Caco-2 (cell line): ENCODE measurements at regions not wholly inside any gene's neighbourhood (a gene's known extent, or its start where the extent isn't known, plus 50 kb on each side); places are given as distances from the start of the nearest gene placed in this dataset.

ENCODE experiments used
- BruUV-seq: library from RNA; stranded (reverse); fragments of 400-500 nt; replicated peaks from 2 replicates; lab custom pipeline; 2021; lab: Mats Ljungman, UMichigan
- CTCF ChIA-PET: fragments of 300-600 bp; sonication (Branson Sonifier 250); formaldehyde crosslinking; loops from one replicate; lab custom pipeline; 2022; ENCODE audit warnings: antibody characterized with exemption; lab: Charles Lee
- POLR2A ChIA-PET: fragments of 300-600 bp; sonication (Branson Sonifier 250); formaldehyde crosslinking; loops from one replicate; lab custom pipeline; 2022; ENCODE audit warnings: antibody characterized with exemption; lab: Charles Lee
- DNase-seq, 2 experiments: peaks; one replicate each; pipeline versions ENCODE4 v3.0.0 to v3.0.0-alpha.2; 2020 to 2022
- H3K27me3 ChIP-seq: replicated peaks from 2 replicates; pipeline ENCODE4 v1.6.0; 2011; ENCODE audit warnings: low read length; ENCODE audit not compliant: control insufficient read depth, insufficient read depth
- H3K36me3 ChIP-seq: 2 replicates; pipeline ENCODE4 v1.5.1; 2011; ENCODE audit warnings: low read length; ENCODE audit not compliant: control insufficient read depth, insufficient read depth
- H3K4me1 ChIP-seq: fragments of 250-450 bp; sonication (Bioruptor Pico); 2 replicates; pipeline ENCODE4 v1.5.1; 2020; ENCODE audit warnings: mild to moderate bottlenecking
- H3K4me3 ChIP-seq: 2 replicates; pipeline ENCODE4 v1.5.1; 2011; ENCODE audit warnings: low read depth, mild to moderate bottlenecking, control low read depth, low read length
- H3K9me3 ChIP-seq: fragments of 250-450 bp; sonication (Bioruptor Pico); 2 replicates; pipeline ENCODE4 v1.5.1; 2020; ENCODE audit warnings: mild to moderate bottlenecking, moderate library complexity
- H3K27ac Mint-ChIP-seq: one replicate; pipeline ENCODE4 v1.8.0; 2022; ENCODE audit warnings: mixed read lengths; ENCODE audit not compliant: unreplicated experiment
- H3K27me3 Mint-ChIP-seq: one replicate; pipeline ENCODE4 v1.8.0; 2022; ENCODE audit warnings: mixed read lengths; ENCODE audit not compliant: insufficient read depth, unreplicated experiment
- H3K36me3 Mint-ChIP-seq: one replicate; pipeline ENCODE4 v1.8.0; 2022; ENCODE audit warnings: mild to moderate bottlenecking, mixed read lengths; ENCODE audit not compliant: insufficient read depth, unreplicated experiment
- H3K4me1 Mint-ChIP-seq: one replicate; pipeline ENCODE4 v1.8.0; 2022; ENCODE audit warnings: low read depth, mixed read lengths; ENCODE audit not compliant: unreplicated experiment
- H3K4me3 Mint-ChIP-seq: one replicate; pipeline ENCODE4 v1.8.0; 2022; ENCODE audit warnings: mild to moderate bottlenecking, moderate library complexity, mixed read lengths; ENCODE audit not compliant: unreplicated experiment
- H3K9me3 Mint-ChIP-seq: one replicate; pipeline ENCODE4 v1.8.0; 2022; ENCODE audit warnings: mixed read lengths; ENCODE audit not compliant: unreplicated experiment
- CTCF ChIP-seq, 2 experiments: fragments of 200-600 bp in 1 of 2; IDR thresholded peaks; 1 replicate in 1 of 2; 2 replicates in 1 of 2; pipeline versions ENCODE4 v1.5.1 to v1.8.0; 2011 to 2022; ENCODE audit warnings: antibody characterized with exemption in 1 of 2, control low read depth in 1 of 2, inconsistent platforms in 1 of 2, low read depth in 1 of 2, low read length in 1 of 2, mild to moderate bottlenecking in 1 of 2, moderate library complexity in 1 of 2; ENCODE audit not compliant: insufficient read depth in 1 of 2, severe bottlenecking in 1 of 2, unreplicated experiment in 1 of 2
- intact Hi-C: fragments of 100-400 bp; cut with micrococcal nuclease; formaldehyde crosslinking; loops from one replicate; pipeline ENCODE4 v1.10.0; 2022; ENCODE audit not compliant: unreplicated experiment

GRCh38 chr2:152929628-152930027, 211.2 kb downstream of the ARL6IP6 start:
- Histone ChIP-seq H3K27me3 (no peaks in the 10 kb centered on the region), H3K4me1 (no peaks in the 10 kb centered on the region), H3K36me3 (no peaks in the 10 kb centered on the region), H3K9me3 (no peaks in the 10 kb centered on the region), H3K4me3 (no peak overlapping the region)
- H3K27me3 Mint-ChIP-seq = no peaks in the 10 kb centered on the region
- H3K36me3 Mint-ChIP-seq = no peaks in the 10 kb centered on the region
- no peak overlapping the region for H3K4me3 Mint-ChIP-seq
- intact Hi-C loops = loop anchor here (5.0 to 10.0 kb wide), 2 partner anchors 545 to 588 kb away; partner anchors contain the start of gene RPRM
- CTCF ChIA-PET = no interaction called here
- no peaks in the 10 kb centered on the region for H3K4me1 Mint-ChIP-seq
- no peak for TF ChIP-seq CTCF (IDR thresholded peaks at IDR 0.05; ENCODE audit: insufficient read depth in 1 of 2, low read depth in 1 of 2, low read length in 1 of 2, severe bottlenecking in 1 of 2, unreplicated experiment in 1 of 2)
- no peak for DNase-seq
- BruUV-seq = no TSS peak
- peaks cover 8% of the 10 kb centered on the region for H3K9me3 Mint-ChIP-seq
- no peak overlapping the region for H3K27ac Mint-ChIP-seq
- POLR2A ChIA-PET = no interaction called here

GRCh38 chr2:152925547-152926448, 207.4 kb downstream of the ARL6IP6 start:
- no peaks in the 10 kb centered on the region for H3K9me3 ChIP-seq
- H3K4me3 ChIP-seq = no peak overlapping the region
- no peaks in the 10 kb centered on the region for H3K36me3 Mint-ChIP-seq
- ChIA-PET POLR2A (no interaction called here), CTCF (interaction anchor here (0.9 to 1.1 kb wide), 2 partner anchors 31 to 65 kb away, joined by 3 read pairs; no protein-coding TSS in a partner anchor)
- no peak overlapping the region for H3K4me3 Mint-ChIP-seq
- intact Hi-C loops = loop anchor here (5.0 to 10.0 kb wide), 2 partner anchors 549 to 592 kb away; partner anchors contain the start of gene RPRM
- no peaks in the 10 kb centered on the region for H3K4me1 ChIP-seq
- BruUV-seq = no TSS peak
- no peaks in the 10 kb centered on the region for H3K36me3 ChIP-seq
- H3K9me3 Mint-ChIP-seq = peaks cover 8% of the 10 kb centered on the region
- DNase-seq = peak; percentile 73 to 79
- no peaks in the 10 kb centered on the region for H3K27me3 ChIP-seq
- H3K27me3 Mint-ChIP-seq = peaks cover 11% of the 10 kb centered on the region
- H3K27ac Mint-ChIP-seq = no peak overlapping the region
- TF ChIP-seq CTCF (IDR thresholded peaks at IDR 0.05; ENCODE audit: insufficient read depth in 1 of 2, low read depth in 1 of 2, low read length in 1 of 2, severe bottlenecking in 1 of 2, unreplicated experiment in 1 of 2) = peak; percentile 65 to 90
- no peaks in the 10 kb centered on the region for H3K4me1 Mint-ChIP-seq

- Mint-ChIP-seq H3K27me3 (peaks cover 11% of the 10 kb centered on the region), H3K27ac (no peak overlapping the region), H3K9me3 (peaks cover 8% of the 10 kb centered on the region), H3K4me1 (no peaks in the 10 kb centered on the region), H3K4me3 (no peak overlapping the region), H3K36me3 (no peaks in the 10 kb centered on the region)
- no peaks in the 10 kb centered on the region for H3K27me3 ChIP-seq
- H3K9me3 ChIP-seq = no peaks in the 10 kb centered on the region
- CTCF ChIA-PET = no interaction called here
- POLR2A ChIA-PET = no interaction called here
- no peak overlapping the region for H3K4me3 ChIP-seq
- H3K4me1 ChIP-seq = no peaks in the 10 kb centered on the region
- intact Hi-C loops = loop anchor here (5.0 to 10.0 kb wide), 2 partner anchors 550 to 593 kb away; partner anchors contain the start of gene RPRM
- no TSS peak for BruUV-seq
- no peaks in the 10 kb centered on the region for H3K36me3 ChIP-seq
- no peak for TF ChIP-seq CTCF (IDR thresholded peaks at IDR 0.05; ENCODE audit: insufficient read depth in 1 of 2, low read depth in 1 of 2, low read length in 1 of 2, severe bottlenecking in 1 of 2, unreplicated experiment in 1 of 2)
- DNase-seq = no peak
Measured at GRCh38 chr2:152924722-152925121, 206.3 kb downstream of the ARL6IP6 start.
